OCI-LY1 (cell line): ENCODE measurements at regions not wholly inside any gene's neighbourhood (a gene's known extent, or its start where the extent isn't known, plus 50 kb on each side); places are given as distances from the start of the nearest gene placed in this dataset.

Experiments used
- H2AFZ ChIP-seq: fragments of 200-600 bp; sonication (generic), shearing (Covaris generic); 2 replicates; pipeline ENCODE4 v1.6.0; 2014; ENCODE audit warnings: antibody characterized with exemption, mild to moderate bottlenecking, low read length
- H3F3A ChIP-seq: fragments of 200-600 bp; sonication (generic), shearing (Covaris generic); 2 replicates; pipeline ENCODE4 v1.6.0; 2014; ENCODE audit warnings: mild to moderate bottlenecking, antibody characterized with exemption, low read length, moderate library complexity; ENCODE audit not compliant: insufficient read depth
- H3K27ac ChIP-seq: fragments of 200-600 bp; sonication (generic); 2 replicates; pipeline ENCODE4 v1.5.1; 2014; ENCODE audit warnings: low read length, mixed run types, mild to moderate bottlenecking, low read depth; ENCODE audit not compliant: poor library complexity, severe bottlenecking
- H3K27me3 ChIP-seq: fragments of 200-600 bp; sonication (generic); 2 replicates; pipeline ENCODE4 v1.6.0; 2014; ENCODE audit warnings: antibody characterized with exemption, mild to moderate bottlenecking, low read length, moderate library complexity; ENCODE audit not compliant: insufficient read depth
- H3K36me3 ChIP-seq: fragments of 200-600 bp; sonication (generic); 2 replicates; pipeline ENCODE4 v1.6.1; 2014; ENCODE audit warnings: mild to moderate bottlenecking, antibody characterized with exemption, low read length, moderate library complexity, mixed read lengths; ENCODE audit not compliant: insufficient read depth
- H3K4me1 ChIP-seq: fragments of 200-600 bp; sonication (generic); 2 replicates; pipeline ENCODE4 v1.5.1; 2014; ENCODE audit warnings: mild to moderate bottlenecking, low read length, moderate library complexity; ENCODE audit not compliant: insufficient read depth, severe bottlenecking
- H3K4me2 ChIP-seq: fragments of 200-600 bp; sonication (generic), shearing (Covaris generic); 2 replicates; pipeline ENCODE4 v1.6.1; 2014; ENCODE audit warnings: low read length
- H3K4me3 ChIP-seq: fragments of 200-600 bp; sonication (generic); 2 replicates; pipeline ENCODE4 v1.5.1; 2014; ENCODE audit warnings: low read length, low read depth, mild to moderate bottlenecking, mixed read lengths; ENCODE audit not compliant: poor library complexity, severe bottlenecking
- H3K79me2 ChIP-seq: fragments of 200-600 bp; shearing (Covaris generic); 2 replicates; pipeline ENCODE4 v1.6.1; 2016; ENCODE audit warnings: mixed run types, low read length, mixed read lengths; ENCODE audit not compliant: insufficient read depth
- H3K9ac ChIP-seq: fragments of 200-600 bp; sonication (generic), shearing (Covaris generic); 2 replicates; pipeline ENCODE4 v1.6.1; 2014; ENCODE audit warnings: mild to moderate bottlenecking, low read length, mixed read lengths
- H3K9me2 ChIP-seq: fragments of 200-600 bp; sonication (generic), shearing (Covaris generic); 2 replicates; pipeline ENCODE4 v1.6.1; 2014; ENCODE audit warnings: low read depth, mild to moderate bottlenecking, low read length, mixed read lengths
- H3K9me3 ChIP-seq: fragments of 200-600 bp; shearing (Covaris generic); 2 replicates; pipeline ENCODE4 v1.6.1; 2014; ENCODE audit warnings: low read length, mixed read lengths
- H4K20me1 ChIP-seq: fragments of 200-600 bp; sonication (generic), shearing (Covaris generic); 2 replicates; pipeline ENCODE4 v1.6.0; 2016; ENCODE audit warnings: mild to moderate bottlenecking, low read length; ENCODE audit not compliant: insufficient read depth
- EZH2 ChIP-seq: fragments of 200-600 bp; sonication (generic), shearing (Covaris generic); IDR thresholded peaks from 2 replicates; pipeline ENCODE4 v1.8.0; 2017; ENCODE audit warnings: borderline replicate concordance, mixed run types, mild to moderate bottlenecking, antibody characterized with exemption, low read length, moderate library complexity, mixed read lengths
- TF ChIP-seq, protein P1 (sequence below): fragments of 200-600 bp; sonication (generic), shearing (Covaris generic); IDR thresholded peaks from 2 replicates; pipeline ENCODE4 v1.5.1; 2017; ENCODE audit warnings: mild to moderate bottlenecking, antibody characterized with exemption, low read length, moderate library complexity, mixed read lengths

DNA sequence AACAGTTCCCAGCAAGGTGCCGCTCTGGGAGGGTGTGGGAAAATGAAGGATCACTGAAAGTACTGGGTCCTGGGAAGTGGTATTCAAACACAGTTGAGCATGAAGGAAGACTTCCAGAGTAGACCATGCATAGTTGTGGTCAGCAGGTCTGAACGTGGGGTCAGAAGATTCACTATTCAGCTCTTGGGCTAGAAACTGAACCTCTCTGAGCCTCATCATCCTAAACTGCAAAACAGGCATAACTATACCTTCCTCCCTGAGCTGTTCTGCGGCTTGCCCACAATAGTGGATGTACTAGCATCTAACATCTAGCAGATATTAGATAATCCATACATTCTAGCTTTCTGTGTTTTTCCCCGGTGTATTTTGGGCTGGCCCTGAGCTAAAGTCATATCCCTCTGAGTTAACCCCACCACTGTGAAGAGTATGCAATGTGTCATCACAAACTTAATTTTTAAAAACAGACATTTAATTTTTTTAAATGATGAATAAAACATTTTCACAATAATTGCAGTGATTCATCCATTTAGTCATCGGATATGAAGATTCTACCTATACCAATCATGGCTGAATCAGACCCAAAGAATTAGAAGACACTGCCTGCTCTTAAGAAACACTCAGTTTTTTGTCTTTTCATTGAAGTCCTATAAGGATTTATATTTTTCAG lies 179.1 kb downstream of the BLID start:
- Histone ChIP-seq H3K9me2 (no peaks in the 10 kb centered on the region), H4K20me1 (no peaks in the 10 kb centered on the region), H3K9me3 (no peaks in the 10 kb centered on the region), H3K4me1 (no peaks in the 10 kb centered on the region), H3K4me3 (no peak overlapping the region), H3K9ac (no peak overlapping the region), H3K27ac (no peak overlapping the region), H3K79me2 (no peaks in the 10 kb centered on the region), H3K27me3 (no peaks in the 10 kb centered on the region), H3K36me3 (no peaks in the 10 kb centered on the region), H3F3A (no peaks in the 10 kb centered on the region), H2AFZ (no peak overlapping the region), H3K4me2 (no peak overlapping the region)
- TF ChIP-seq, protein P1, sequence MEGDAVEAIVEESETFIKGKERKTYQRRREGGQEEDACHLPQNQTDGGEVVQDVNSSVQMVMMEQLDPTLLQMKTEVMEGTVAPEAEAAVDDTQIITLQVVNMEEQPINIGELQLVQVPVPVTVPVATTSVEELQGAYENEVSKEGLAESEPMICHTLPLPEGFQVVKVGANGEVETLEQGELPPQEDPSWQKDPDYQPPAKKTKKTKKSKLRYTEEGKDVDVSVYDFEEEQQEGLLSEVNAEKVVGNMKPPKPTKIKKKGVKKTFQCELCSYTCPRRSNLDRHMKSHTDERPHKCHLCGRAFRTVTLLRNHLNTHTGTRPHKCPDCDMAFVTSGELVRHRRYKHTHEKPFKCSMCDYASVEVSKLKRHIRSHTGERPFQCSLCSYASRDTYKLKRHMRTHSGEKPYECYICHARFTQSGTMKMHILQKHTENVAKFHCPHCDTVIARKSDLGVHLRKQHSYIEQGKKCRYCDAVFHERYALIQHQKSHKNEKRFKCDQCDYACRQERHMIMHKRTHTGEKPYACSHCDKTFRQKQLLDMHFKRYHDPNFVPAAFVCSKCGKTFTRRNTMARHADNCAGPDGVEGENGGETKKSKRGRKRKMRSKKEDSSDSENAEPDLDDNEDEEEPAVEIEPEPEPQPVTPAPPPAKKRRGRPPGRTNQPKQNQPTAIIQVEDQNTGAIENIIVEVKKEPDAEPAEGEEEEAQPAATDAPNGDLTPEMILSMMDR, result no peak
- TF ChIP-seq EZH2, result no peak

DNA sequence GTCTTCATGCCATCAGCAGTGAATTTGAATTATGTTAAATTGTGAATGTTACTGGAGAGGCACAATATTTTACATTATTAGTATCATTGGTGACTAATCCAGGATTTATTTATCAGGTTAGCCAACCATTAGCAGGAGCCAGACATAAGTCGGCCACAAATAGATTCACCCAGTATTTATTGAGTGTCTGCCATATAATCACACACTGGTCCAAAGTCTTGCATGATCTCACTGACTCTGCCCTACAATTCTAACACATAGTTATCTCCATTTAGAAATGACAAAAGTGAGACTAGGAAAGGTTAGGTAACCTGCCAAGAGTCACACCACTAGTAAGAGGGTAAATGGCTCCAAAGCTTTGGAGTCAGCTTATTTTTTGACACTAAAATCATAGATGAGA lies 179.6 kb downstream of the BLID start:
- Histone ChIP-seq H3K4me2 (no peak overlapping the region), H3K4me1 (no peaks in the 10 kb centered on the region), H3F3A (no peaks in the 10 kb centered on the region), H3K9me3 (no peaks in the 10 kb centered on the region), H3K9ac (no peak overlapping the region), H3K79me2 (no peaks in the 10 kb centered on the region), H4K20me1 (no peaks in the 10 kb centered on the region), H3K9me2 (no peaks in the 10 kb centered on the region), H3K36me3 (no peaks in the 10 kb centered on the region), H2AFZ (no peak overlapping the region), H3K4me3 (no peak overlapping the region), H3K27ac (no peak overlapping the region), H3K27me3 (no peaks in the 10 kb centered on the region)
- no peak for TF ChIP-seq EZH2
- TF ChIP-seq, protein P1, result no peak

DNA sequence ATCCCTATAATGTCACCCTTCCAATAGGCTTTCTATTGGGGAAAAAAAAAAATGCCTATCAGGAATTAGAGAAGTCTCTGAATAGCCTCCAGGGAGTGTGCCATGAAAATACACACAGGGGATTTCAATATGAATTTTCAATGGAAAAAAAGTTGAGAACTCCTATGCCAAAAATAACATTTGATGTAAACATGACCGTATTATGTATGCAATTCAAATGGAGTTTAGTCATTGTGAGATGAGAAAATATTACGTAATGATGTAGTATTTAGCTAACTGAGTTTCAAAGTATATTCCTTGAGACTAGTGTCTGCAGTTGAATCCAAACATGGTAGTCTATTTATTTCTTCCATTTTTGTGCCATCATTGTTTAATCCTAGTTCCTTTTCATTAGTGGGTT lies 182.3 kb downstream of the BLID start:
- TF ChIP-seq, protein P1, result no peak
- no peaks in the 10 kb centered on the region for H3K27me3 ChIP-seq
- H3K27ac ChIP-seq, result no peak overlapping the region
- H3K4me3 ChIP-seq, result no peak overlapping the region
- H4K20me1 ChIP-seq, result no peaks in the 10 kb centered on the region
- no peak overlapping the region for H2AFZ ChIP-seq
- no peaks in the 10 kb centered on the region for H3F3A ChIP-seq
- H3K9ac ChIP-seq, result no peak overlapping the region
- H3K4me2 ChIP-seq, result no peak overlapping the region
- H3K9me2 ChIP-seq, result no peaks in the 10 kb centered on the region
- H3K79me2 ChIP-seq, result no peaks in the 10 kb centered on the region
- H3K4me1 ChIP-seq, result no peaks in the 10 kb centered on the region
- no peaks in the 10 kb centered on the region for H3K36me3 ChIP-seq
- no peaks in the 10 kb centered on the region for H3K9me3 ChIP-seq
